ENCODE measurements at regions not wholly inside any gene's neighbourhood (a gene's known extent, or its start where the extent isn't known, plus 50 kb on each side); places are given as distances from the start of the nearest gene placed in this dataset.
"Not testable (repeated sequence)": the region's sequence is repeated elsewhere in the genome, so short reads cannot be mapped to it uniquely, and the experiment has no call there.

- intact Hi-C loops (cut with DNase I): no loop called here
- ATAC-seq: no peak
- DNase-seq: no peak
These were observed 235.6 kb downstream of the TRIML1 start for GRCh38 chr4:188374871-188375270.

GRCh38 chr4:188377816-188378215 lies 238.6 kb downstream of the TRIML1 start:
- H3K27ac ChIP-seq: no peak overlapping the region
- no peak for ATAC-seq
- intact Hi-C loops (cut with DNase I): no loop called here
- no peaks in the 10 kb centered on the region for H3K4me1 ChIP-seq
- H3K27me3 ChIP-seq: no peaks in the 10 kb centered on the region
- 77 to 84% methylated on average over 10 of the region's 10 CpGs for WGBS, 2 donors
- no peaks in the 10 kb centered on the region for H3K36me3 ChIP-seq
- no peak for TF ChIP-seq CTCF (IDR thresholded peaks at IDR 0.05)
- no peak for DNase-seq
- H3K9me3 ChIP-seq: no peaks in the 10 kb centered on the region
- no peak overlapping the region for H3K4me3 ChIP-seq
- no peak for FAIRE-seq

More at GRCh38 chr4:188374871-188375270, 235.6 kb downstream of the TRIML1 start:
- TF ChIP-seq CTCF (IDR thresholded peaks at IDR 0.05): no peak
- no peak overlapping the region for H3K27ac ChIP-seq
- no peak overlapping the region for H3K4me3 ChIP-seq
- no peaks in the 10 kb centered on the region for H3K27me3 ChIP-seq
- H3K36me3 ChIP-seq: no peaks in the 10 kb centered on the region
- FAIRE-seq: no peak
- 73 to 75% methylated on average over 5 of the region's 5 CpGs for WGBS, 2 donors
- H3K4me1 ChIP-seq: no peaks in the 10 kb centered on the region
- H3K9me3 ChIP-seq: no peaks in the 10 kb centered on the region

- ATAC-seq (no peak), FAIRE-seq (no peak), DNase-seq (no peak)
- Histone ChIP-seq H3K9me3 (no peaks in the 10 kb centered on the region), H3K27me3 (no peaks in the 10 kb centered on the region), H3K4me3 (no peak overlapping the region), H3K27ac (no peak overlapping the region), H3K36me3 (no peaks in the 10 kb centered on the region), H3K4me1 (no peaks in the 10 kb centered on the region)
- 76 to 86% methylated on average over 4 of the region's 4 CpGs for WGBS, 2 donors
- intact Hi-C loops (cut with DNase I): no loop called here
- TF ChIP-seq CTCF (IDR thresholded peaks at IDR 0.05): no peak
These were observed 243.9 kb downstream of the TRIML1 start for GRCh38 chr4:188383180-188383579.

GRCh38 chr4:188387179-188387791 lies 248.0 kb downstream of the TRIML1 start:
- Histone ChIP-seq H3K4me3 (no peak overlapping the region), H3K4me1 (no peaks in the 10 kb centered on the region), H3K9me3 (no peaks in the 10 kb centered on the region), H3K27me3 (no peaks in the 10 kb centered on the region), H3K27ac (no peak overlapping the region), H3K36me3 (no peaks in the 10 kb centered on the region)
- FAIRE-seq (no peak), DNase-seq (no peak), ATAC-seq (no peak)
- no peak for TF ChIP-seq CTCF (IDR thresholded peaks at IDR 0.05)
- intact Hi-C loops (cut with DNase I): no loop called here
- WGBS, 2 donors: 16 to 19% methylated on average over 5 of the region's 5 CpGs

- H3K9me3 ChIP-seq; H3K4me3 ChIP-seq; DNase-seq; H3K27me3 ChIP-seq; H3K36me3 ChIP-seq; H3K4me1 ChIP-seq; ATAC-seq; intact Hi-C loops (cut with DNase I); H3K27ac ChIP-seq; FAIRE-seq: not testable (repeated sequence)
- 80 to 88% methylated on average over 8 of the region's 8 CpGs for WGBS, 2 donors
These were observed 252.1 kb downstream of the TRIML1 start for GRCh38 chr4:188391349-188391748.

Data from pancreas (tissue), 10 donors.